ENCODE measurements at regions not wholly inside any gene's neighbourhood (a gene's known extent, or its start where the extent isn't known, plus 50 kb on each side); places are given as distances from the start of the nearest gene placed in this dataset.
"Not testable (repeated sequence)": the region's sequence is repeated elsewhere in the genome, so short reads cannot be mapped to it uniquely, and the experiment has no call there.

DNA sequence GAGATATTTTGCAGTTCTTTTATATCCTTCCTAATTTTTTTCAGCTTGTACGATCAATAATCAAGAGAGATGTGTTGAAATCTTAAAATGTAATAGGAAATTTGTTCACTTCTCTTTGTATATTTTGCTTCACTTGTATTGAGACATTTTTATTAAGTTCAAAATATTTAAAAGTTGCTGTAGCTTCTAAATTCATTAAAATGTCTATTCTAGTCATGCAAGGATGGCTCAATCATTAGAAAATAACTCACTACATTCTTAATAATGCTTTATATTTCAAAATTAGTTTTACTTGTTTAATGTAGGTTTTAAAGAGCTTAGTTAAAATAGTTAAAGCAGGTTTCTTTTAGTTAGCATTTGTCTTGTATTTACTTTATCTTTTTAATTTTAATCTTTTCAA lies 308.4 kb downstream of the CYRIA start:
- DNase-seq, result no peak

DNA sequence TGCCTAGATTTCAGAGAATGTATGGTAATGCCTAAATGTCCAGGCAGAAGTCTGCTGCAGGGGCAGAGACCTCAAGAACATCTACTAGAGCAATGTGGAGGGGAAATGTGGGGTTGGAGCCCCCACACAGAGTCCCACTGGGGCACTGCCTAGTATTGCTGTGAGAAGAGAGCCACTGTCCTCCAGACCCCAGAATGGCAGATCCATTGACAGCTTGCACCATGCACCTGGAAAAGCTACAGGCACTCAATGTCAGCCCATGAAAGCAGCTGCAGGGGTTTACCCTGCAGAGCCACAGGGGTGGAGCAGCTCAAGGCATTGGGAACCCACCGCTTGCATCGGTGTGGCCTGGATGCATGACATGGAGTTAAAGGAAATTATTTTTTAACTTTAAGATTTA lies 314.1 kb downstream of the CYRIA start:
- no peak for DNase-seq

DNA sequence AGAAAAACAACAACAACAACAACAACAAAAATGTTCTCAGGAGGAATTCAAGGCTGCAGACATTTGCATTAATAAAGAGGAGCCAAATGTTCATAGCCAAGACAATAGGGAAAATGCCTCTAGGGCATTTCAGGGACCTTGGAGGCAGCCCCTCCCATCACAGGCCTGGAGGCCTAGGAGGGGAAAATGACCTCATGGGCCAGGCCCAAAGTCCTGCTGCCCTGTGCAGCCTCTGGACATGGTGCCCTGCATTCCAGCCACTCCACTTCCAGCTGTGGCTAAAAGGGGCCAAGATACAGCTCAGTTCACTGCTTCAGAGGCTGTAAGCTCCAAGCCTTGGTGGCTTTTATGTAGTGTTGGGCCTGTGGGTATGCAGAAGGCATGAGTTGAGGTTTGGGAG lies 314.5 kb downstream of the CYRIA start:
- DNase-seq, result no peak

DNA sequence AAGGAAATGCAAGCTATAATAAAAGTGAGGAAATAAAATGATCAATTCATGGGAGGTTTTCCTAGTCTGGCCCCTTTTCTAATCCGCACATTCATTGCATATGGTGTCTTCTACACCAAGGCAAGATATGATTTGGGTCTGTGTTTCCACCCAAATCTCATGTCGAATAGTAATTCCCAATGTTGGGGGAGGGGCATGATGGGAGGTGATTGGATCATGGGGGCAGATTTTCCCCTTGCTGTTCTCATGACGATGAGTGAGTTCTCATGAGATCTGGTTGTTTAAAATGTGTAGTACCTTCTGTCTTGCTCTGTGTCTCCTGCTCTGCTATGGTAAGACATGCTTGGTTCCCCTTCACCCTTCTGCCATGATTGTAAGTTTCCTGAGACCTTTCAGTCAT lies 315.4 kb downstream of the CYRIA start:
- DNase-seq, result no peak

GRCh38 chr2:16349811-16350210 lies 315.8 kb downstream of the CYRIA start:
- DNase-seq, result no peak

GRCh38 chr2:16348821-16349515 lies 316.7 kb downstream of the CYRIA start:
- DNase-seq, result no peak

- no peak for DNase-seq
Observed at GRCh38 chr2:16346671-16347070, 319.0 kb downstream of the CYRIA start.

DNA sequence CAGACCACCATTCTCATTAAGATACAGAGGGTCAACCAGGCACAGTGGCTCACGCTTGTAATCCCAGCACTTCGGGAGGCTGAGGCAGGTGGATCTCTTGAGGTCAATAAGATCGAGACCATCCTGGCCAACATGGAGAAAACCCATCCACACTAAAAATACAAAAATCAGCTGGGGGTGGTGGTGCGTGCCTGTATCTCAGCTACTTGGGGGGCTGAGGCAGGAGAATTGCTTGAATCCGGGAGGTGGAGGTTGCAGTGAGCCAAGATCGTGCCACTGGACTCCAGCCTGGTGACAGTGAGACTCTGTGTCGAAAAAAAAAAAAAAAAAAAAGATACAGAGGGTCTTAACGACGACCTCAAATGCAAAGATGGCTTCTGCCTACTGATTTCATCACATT lies 320.4 kb downstream of the CYRIA start:
- DNase-seq, result not testable (repeated sequence)

DNA sequence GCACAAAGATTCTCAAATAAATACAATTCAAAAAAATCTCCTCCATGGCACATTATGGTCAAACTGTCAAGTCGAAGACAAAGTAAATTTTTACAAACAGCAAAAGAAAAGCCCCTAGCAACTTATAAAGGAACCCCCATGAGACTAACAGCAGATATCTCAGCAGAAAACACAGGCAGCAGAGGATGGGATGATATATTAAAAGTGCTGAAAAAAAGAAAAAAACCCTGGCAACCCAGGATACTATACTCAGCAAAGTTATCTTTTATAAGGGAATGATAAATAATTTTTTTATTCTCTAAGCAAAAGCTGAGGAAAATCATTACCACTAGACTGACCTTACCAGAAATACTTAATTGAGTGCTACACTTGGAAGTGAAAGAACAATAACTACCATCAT lies 326.4 kb downstream of the CYRIA start:
- no peak for DNase-seq

GRCh38 chr2:16338026-16338425 lies 327.6 kb downstream of the CYRIA start:
- no peak for DNase-seq

- DNase-seq, result no peak
Observed at GRCh38 chr2:16336916-16337315, 328.7 kb downstream of the CYRIA start.

DNA sequence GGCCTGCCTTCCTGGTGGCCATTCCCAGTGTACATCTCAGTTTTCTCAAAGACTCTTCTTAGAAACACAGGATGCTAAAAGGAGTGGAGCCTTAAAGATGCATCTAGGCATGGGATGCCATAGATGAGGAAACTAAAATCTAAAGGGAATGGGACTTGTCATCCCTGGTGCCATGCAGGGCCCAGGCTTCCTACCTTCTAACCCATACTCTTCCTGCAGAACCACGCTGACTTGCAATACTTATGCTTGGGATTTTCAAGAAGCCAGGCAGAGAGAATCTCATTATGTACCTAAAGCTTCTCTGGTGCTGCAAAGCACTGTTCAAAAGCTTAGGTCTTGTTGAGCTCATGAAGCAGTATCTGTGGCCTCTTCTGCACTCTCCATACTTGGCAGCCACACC lies 329.1 kb downstream of the CYRIA start:
- DNase-seq, result no peak

GRCh38 chr2:16335947-16336346 lies 329.7 kb downstream of the CYRIA start:
- DNase-seq, result no peak

- no peak for DNase-seq
Observed at GRCh38 chr2:16335604-16335930, 330.1 kb downstream of the CYRIA start.

- no peak for DNase-seq
Observed at GRCh38 chr2:16334886-16335603, 330.6 kb downstream of the CYRIA start.

GRCh38 chr2:16334366-16334765 lies 331.3 kb downstream of the CYRIA start:
- no peak for DNase-seq

DNA sequence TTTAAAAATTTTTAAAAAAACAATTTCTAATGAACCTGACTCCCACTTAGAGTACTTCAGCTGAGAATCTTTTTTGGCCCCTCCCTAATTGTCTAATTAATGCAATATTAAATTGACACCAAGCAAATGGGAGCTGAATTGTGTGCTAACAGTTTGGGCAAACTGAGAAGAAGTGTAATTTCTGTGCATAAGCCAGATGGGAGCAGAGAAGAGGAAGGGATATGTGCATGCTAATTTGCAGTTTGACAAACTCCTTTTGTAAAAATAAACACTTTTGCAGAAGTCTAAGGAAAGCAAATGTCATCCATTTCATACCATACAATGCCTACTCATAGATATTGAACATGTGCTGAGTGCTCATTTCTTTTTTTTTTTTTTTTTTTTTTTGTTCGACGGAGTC lies 332.0 kb downstream of the CYRIA start:
- no peak for DNase-seq

DNA sequence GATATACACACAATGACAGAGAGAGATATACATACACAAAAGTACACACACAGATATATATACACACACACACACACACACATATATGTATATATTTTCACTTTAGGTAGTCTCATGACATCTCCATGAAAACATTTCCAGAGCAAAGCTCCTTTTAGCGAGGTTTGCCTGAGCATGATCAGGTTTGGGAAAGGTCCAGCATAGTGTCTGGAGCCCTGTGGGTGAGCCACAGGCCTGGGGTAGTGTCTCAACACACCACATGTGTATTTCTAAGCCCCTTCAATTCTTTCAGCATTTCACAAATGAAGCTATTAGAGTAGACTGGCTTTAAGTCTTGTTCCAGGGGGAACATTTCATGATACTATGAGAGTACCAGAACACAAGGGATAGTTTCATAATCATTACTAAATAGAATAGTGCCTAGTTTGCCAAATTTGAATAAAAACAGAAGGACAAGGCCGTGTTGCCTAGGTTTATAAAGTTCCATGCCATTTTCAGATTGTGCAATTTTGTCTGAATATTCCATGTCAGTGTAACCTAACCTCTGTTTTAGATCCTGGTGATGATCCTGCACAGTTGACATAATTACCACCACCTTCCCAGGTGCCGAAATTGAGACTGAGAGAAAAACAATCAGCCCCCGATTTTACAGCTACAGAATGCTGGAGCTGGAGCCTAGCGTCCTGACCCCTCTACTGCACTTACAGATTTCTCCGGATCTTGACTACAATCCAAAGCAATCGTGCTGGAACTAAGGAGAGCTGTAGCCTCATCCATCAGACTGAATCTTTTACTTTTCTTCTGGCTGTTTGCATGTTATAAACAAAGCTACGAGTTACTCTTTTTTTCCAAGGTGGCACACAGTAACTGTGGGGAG lies 332.7 kb downstream of the CYRIA start:
- DNase-seq, result no peak

GRCh38 chr2:16331772-16332171 lies 333.9 kb downstream of the CYRIA start:
- DNase-seq, result no peak

DNA sequence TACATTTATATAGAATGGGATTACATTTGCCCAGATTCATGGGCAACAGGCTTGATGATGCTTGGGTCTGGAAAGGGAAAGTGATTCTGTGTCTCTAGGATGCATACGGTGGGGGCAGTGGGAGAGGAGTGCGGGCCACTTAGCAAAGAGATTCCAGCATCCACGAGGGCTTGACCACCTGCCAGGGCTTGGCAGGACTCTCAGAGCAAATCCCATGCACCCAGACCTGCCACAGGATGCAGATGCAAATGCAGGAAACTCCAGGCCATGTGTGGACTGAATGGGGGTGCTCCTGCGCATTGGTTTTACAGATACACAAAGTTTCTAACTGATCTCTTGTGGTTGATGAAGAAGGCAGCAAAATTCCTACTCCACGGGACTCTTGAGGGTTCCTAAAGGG lies 334.7 kb downstream of the CYRIA start:
- no peak for DNase-seq

DNA sequence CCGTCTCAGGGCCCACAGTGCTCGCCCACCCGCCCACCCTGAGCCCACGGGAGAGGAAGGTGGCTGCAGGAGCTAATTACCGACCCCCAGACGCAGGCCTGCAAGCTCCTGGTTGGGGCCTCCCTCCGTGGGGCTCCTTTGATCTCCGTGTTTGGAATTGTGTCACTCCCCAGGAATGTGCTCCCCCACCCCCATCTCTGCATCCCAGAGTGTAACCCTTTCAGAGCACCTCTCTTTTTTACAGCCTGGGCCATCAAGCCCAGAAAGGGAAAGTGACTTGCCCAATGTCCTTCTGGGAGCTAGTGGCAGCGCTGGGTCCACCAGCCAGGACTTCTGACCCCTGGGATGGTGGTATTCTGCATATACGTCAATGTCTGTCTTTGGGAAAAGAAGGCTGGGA lies 335.1 kb downstream of the CYRIA start:
- no peak for DNase-seq

DNA sequence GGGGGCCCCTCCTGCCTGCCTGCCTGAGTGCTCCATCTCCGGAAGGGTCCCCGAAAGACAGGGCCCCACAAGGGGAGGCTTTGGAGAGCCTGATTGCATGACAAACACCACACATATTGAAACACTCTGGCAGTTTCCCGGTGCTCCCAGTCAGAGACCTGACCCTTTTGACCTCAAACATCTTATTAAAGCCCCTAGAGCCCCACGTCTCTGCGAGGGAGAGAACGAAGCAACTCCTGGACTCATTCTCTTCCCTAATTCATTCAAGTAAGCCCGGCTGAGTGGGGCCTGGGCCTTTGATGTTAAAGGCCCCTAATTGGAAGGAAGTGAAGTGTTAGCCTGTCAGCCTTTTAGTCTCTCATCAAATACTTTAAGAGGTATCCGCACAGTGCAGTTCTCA lies 335.6 kb downstream of the CYRIA start:
- peak in 1 of 3 experiments; percentile 10 for DNase-seq

DNA sequence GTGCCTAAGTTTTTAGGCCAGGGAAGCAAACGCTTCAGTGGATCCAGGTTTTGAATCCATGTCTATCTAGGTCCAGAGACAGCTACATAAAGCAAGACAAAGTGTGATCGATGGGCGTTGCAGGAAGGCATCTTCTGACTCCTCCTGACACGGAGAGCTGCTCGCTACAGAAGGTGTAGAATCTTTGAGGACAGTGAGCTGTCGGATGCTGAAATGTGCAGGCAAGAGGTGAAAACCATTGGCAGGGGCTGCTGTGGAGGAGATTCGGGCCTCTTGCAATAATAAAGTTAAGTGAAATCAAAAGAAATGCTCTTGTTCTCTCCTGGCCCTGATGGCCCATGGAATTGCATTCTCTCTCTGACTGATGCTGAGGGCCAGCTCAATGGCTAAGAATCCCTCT lies 336.2 kb downstream of the CYRIA start:
- DNase-seq, result no peak

All from NCI-H1417 (cell line).